SU-DHL-6 (cell line): ENCODE measurements at regions not wholly inside any gene's neighbourhood (a gene's known extent, or its start where the extent isn't known, plus 50 kb on each side); places are given as distances from the start of the nearest gene placed in this dataset.

Experiments
- CTCF ChIP-seq: fragments of 200-600 bp; sonication (generic); IDR thresholded peaks from one replicate; pipeline ENCODE4 v1.5.1; 2017; ENCODE audit warnings: antibody characterized with exemption, mild to moderate bottlenecking, low read length, moderate library complexity; ENCODE audit not compliant: insufficient read depth, poor library complexity, severe bottlenecking
- EZH2phosphoT487 ChIP-seq: fragments of 200-600 bp; sonication (generic), shearing (Covaris generic); conservative IDR thresholded peaks from 2 replicates; pipeline ENCODE4 v1.6.1; 2018; ENCODE audit warnings: mild to moderate bottlenecking, antibody characterized with exemption, low read length, moderate library complexity, mixed read lengths

- no peak for TF ChIP-seq CTCF
- no peak for TF ChIP-seq EZH2phosphoT487
Measured at GRCh38 chr5:98483301-98483685, 290.2 kb upstream of the RGMB start.
